Large intestine (tissue), 3 donors: ENCODE measurements at regions not wholly inside any gene's neighbourhood (a gene's known extent, or its start where the extent isn't known, plus 50 kb on each side); places are given as distances from the start of the nearest gene placed in this dataset.

Experiments
- DNase-seq, 2 donors: peaks; one replicate each; pipeline versions ENCODE4 v3.0.0 to v3.0.0-alpha.2; 2013
- H3K27ac ChIP-seq: one replicate; pipeline ENCODE4 v1.5.1; 2013; ENCODE audit warnings: low read length
- H3K27me3 ChIP-seq: 2 replicates; pipeline ENCODE4 v1.6.1; 2013; ENCODE audit warnings: low read length; ENCODE audit not compliant: control insufficient read depth, insufficient read depth
- H3K36me3 ChIP-seq: 2 replicates; pipeline ENCODE4 v1.6.1; 2013; ENCODE audit warnings: low read length; ENCODE audit not compliant: control insufficient read depth, insufficient read depth
- H3K4me1 ChIP-seq: one replicate; pipeline ENCODE4 v1.6.1; 2013; ENCODE audit warnings: low read length; ENCODE audit not compliant: control insufficient read depth, insufficient read depth
- H3K4me3 ChIP-seq: one replicate; pipeline ENCODE4 v1.5.1; 2013; ENCODE audit warnings: low read length
- H3K9me3 ChIP-seq: one replicate; pipeline ENCODE4 v1.6.1; 2013; ENCODE audit warnings: mild to moderate bottlenecking, low read depth, low read length, moderate library complexity; ENCODE audit not compliant: control insufficient read depth
- WGBS: methylation state at CpG from one replicate; pipeline ENCODE4 v1.1.5; 2013; ENCODE audit warnings: low lambda C conversion rate; ENCODE audit not compliant: insufficient coverage; 5-methylcytosine and 5-hydroxymethylcytosine counted together

DNA sequence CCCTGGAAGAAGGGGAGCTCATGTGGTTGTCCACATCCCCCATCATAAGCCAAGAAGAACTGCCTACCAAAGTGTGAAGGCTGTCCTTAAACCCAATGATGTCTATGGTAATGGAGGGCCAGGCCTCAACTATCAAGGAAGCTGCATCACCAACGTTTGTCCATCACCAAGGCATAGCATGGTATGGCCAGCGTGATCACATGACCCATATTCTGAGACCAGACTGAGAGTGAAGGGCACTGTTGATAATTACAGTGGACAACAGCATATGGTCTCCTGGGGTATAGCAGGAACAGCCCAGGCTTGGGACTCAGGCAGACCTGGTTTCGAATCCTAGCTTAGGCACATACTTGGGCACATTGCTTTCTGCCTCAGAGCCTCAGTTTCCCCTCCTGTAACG, 218.2 kb upstream of the RREB1 start:
- Histone ChIP-seq H3K27ac (no peak overlapping the region), H3K36me3 (no peaks in the 10 kb centered on the region), H3K4me1 (peaks cover 33% of the 10 kb centered on the region), H3K27me3 (no peaks in the 10 kb centered on the region), H3K9me3 (no peaks in the 10 kb centered on the region), H3K4me3 (no peak overlapping the region)
- no peak for DNase-seq
- 60% methylated on average over 1 of the region's 4 CpGs for WGBS

DNA sequence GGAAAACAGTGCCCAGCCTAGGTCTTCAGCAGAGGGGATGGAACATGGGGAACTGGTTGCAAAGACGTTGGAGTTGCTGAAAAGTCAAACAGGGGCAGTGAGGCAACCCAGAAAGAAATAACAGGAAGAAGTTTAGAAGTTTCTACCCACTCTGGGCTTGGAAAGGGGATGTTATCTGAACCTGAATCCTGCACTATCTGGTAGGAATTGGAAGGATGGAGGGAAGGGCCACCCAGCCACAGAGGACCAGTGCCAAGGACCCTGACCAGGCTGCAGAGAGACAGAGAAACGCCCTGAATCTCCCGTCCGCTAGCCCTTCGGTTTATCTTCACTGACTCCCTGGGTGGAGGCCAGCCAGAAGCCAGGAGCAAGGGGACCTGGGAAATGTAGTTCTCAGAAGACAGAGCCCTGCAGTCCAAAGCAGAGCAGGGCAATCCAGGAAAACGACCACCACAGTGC, 217.3 kb upstream of the RREB1 start:
- Histone ChIP-seq H3K4me3 (no peak overlapping the region), H3K9me3 (no peaks in the 10 kb centered on the region), H3K27ac (peak overlapping the region; percentile 47), H3K27me3 (no peaks in the 10 kb centered on the region), H3K4me1 (peaks cover 31% of the 10 kb centered on the region), H3K36me3 (no peaks in the 10 kb centered on the region)
- no CpG with 5 or more reads among the region's 6 CpGs for WGBS
- peak; percentile 34 to 63 for DNase-seq

DNA sequence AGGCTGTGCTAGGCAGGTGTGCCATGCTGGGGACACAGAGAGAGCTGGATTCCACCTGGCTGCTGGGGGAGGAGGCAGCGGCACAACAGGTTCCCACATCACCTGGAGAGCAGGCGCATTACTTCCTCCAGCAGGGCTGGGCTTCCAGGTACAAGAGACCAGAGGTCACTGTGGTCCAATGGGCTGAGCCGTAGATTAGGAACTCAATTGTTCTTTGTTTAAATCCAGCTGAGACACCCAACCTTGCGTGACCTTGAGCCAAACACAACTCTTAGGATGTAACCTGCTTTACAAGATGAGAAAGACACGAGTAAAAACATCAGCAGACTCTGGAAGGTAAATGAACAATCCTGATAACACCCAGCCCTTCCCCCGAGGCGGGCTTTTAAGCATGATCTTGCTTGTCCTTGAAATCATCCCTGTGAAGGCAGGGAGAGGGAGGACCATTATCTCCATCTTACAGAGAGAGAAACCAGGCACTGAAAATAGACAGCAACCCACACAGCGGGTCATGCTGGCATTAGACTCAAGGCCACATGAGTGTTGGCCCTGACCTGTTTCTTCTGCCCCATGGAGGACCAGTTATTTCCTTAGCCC, 216.5 kb upstream of the RREB1 start:
- Histone ChIP-seq H3K4me3 (no peak overlapping the region), H3K36me3 (no peaks in the 10 kb centered on the region), H3K4me1 (peaks cover 23% of the 10 kb centered on the region), H3K27me3 (no peaks in the 10 kb centered on the region), H3K27ac (peak overlapping the region; percentile 47), H3K9me3 (no peaks in the 10 kb centered on the region)
- DNase-seq: peak; percentile 82 to 94
- WGBS: 10% methylated on average over 2 of the region's 8 CpGs

DNA sequence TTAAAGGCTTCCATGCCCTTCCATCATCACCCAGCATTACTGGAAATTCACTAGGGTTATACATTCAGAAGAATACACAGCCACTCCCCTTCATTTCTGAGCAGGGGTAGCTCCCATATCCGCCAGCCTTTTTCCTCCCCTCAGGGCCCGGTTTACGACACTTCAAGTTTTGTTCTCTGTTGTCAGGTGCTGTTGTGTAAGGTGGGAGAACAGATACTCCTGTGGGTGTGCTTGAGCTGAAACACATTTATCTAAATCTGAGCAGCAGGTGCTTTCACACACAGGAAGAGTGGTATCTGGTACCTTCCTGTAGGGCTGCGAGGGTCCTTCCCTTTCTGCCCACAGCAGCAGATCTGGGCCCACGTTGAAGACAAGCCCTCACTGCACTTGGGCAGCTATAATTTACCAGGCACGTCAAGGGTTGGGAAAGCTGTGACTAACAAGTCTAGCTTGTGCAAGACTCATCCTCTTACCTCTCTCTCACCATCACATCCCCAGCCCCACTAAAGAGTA, 215.8 kb upstream of the RREB1 start:
- Histone ChIP-seq H3K27me3 (no peaks in the 10 kb centered on the region), H3K27ac (peak overlapping the region; percentile 47), H3K9me3 (no peaks in the 10 kb centered on the region), H3K36me3 (no peaks in the 10 kb centered on the region), H3K4me1 (peaks cover 21% of the 10 kb centered on the region), H3K4me3 (no peak overlapping the region)
- DNase-seq: peak in 1 of 2 donors; percentile 49
- no CpG with 5 or more reads among the region's 6 CpGs for WGBS

DNA sequence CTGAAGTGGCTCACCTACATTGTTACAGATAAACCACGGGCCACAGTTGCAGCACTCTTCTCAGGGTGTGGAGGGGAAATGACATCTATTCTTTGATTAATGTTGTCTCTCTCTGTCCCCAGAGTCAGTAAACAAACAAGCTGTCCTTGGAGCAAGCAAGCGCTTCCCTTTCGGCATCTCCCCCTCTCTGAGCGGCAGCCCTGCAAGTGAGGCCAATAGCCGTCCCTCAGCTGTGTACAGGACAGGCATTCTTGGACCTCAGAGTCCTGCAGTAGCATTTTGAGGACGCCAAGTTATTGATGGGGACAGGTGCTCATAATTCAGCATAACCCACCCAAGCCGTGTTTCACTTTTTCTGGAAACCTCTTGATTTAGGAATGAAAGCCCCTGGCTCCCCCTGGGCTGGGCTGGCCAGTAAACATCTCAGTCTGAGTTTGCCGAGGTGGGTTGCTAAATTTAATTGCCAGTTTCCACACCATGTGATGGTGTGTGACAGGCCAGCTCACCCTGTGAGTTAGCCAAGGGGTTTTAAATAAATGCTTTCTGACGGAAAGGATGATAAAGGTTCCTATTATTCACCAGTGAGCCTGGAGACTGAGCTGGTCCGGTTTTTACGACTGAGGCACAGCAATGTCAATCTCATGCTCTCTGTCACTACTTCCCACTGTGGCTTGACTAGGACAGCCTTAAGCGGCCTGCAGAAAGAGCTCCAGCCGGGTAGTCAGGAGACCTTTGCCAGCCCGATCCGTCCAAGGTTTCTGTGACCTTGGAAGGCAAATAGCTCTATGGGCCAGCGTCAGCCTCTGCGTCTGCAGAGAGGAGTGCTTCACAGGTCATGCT, 214.8 kb upstream of the RREB1 start:
- Histone ChIP-seq H3K4me1 (peaks cover 21% of the 10 kb centered on the region), H3K27ac (no peak overlapping the region), H3K4me3 (no peak overlapping the region), H3K9me3 (no peaks in the 10 kb centered on the region), H3K36me3 (no peaks in the 10 kb centered on the region), H3K27me3 (no peaks in the 10 kb centered on the region)
- no peak for DNase-seq
- no CpG with 5 or more reads among the region's 17 CpGs for WGBS

DNA sequence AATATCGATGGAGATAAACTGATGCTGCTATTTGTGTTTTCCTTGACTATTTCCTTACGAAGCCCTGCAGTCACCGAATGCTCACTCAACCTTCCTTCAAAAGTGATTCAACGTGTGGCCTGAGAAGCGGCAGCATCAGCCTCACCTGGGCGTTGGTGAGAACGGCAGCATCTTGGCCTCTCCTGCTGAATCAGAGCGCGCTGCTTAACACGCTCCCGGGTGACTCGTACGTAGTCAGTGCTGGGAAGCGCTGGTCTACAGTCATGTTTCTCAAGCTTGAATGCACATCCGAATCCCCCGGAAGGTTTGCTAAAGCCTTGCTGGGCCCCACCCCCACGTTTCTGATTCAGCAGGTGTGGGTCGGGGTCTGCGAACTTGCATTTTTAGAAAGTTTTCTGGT, 214.1 kb upstream of the RREB1 start:
- Histone ChIP-seq H3K4me3 (no peak overlapping the region), H3K9me3 (no peaks in the 10 kb centered on the region), H3K27ac (no peak overlapping the region), H3K27me3 (no peaks in the 10 kb centered on the region), H3K36me3 (no peaks in the 10 kb centered on the region), H3K4me1 (peaks cover 21% of the 10 kb centered on the region)
- no CpG with 5 or more reads among the region's 19 CpGs for WGBS
- DNase-seq: no peak

DNA sequence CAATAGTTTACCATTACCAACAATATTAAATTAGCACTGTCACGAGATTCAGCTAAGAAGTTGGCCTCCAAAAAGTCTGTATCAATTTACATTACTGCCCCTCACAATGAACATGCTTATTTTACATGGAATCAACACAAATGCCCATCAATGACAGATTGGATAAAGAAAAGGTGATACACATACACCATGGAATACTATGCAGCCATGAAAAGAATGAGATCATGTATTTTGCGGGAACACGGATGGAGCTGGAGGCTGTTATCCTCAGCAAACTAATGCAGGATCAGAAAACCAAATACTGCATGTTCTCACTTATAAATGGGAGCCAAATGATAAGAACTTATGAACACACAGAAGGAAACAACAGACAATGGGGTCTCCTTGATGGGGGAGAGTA, 211.8 kb upstream of the RREB1 start:
- Histone ChIP-seq H3K27ac (no peak overlapping the region), H3K36me3 (no peaks in the 10 kb centered on the region), H3K9me3 (no peaks in the 10 kb centered on the region), H3K27me3 (no peaks in the 10 kb centered on the region), H3K4me3 (no peak overlapping the region), H3K4me1 (peaks cover 12% of the 10 kb centered on the region)
- DNase-seq: no peak
- WGBS: 100% methylated on average over 3 of the region's 3 CpGs

DNA sequence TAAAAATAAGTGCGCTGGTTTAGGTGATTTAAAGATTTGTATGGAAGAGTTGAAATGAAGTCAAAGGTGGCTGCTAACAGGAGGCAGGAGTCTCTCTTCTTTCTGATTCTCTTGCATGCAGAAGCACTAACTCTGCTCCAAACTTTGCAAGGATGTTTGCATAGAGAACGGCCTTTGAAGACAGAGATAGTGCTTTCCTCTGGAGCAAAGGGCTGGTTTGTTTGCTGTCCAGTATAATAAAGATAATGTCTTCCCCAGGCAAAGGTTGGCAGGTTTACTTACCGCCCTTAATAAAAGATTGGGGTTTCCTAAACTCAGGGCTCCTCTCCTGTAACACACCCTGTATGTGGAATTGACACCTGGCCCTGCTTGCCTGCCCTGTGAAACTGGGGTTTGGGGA, 210.6 kb upstream of the RREB1 start:
- Histone ChIP-seq H3K4me3 (no peak overlapping the region), H3K36me3 (no peaks in the 10 kb centered on the region), H3K4me1 (peaks cover 1% of the 10 kb centered on the region), H3K27me3 (no peaks in the 10 kb centered on the region), H3K9me3 (no peaks in the 10 kb centered on the region), H3K27ac (no peak overlapping the region)
- no peak for DNase-seq
- WGBS: 33% methylated on average over 1 of the region's 3 CpGs

DNA sequence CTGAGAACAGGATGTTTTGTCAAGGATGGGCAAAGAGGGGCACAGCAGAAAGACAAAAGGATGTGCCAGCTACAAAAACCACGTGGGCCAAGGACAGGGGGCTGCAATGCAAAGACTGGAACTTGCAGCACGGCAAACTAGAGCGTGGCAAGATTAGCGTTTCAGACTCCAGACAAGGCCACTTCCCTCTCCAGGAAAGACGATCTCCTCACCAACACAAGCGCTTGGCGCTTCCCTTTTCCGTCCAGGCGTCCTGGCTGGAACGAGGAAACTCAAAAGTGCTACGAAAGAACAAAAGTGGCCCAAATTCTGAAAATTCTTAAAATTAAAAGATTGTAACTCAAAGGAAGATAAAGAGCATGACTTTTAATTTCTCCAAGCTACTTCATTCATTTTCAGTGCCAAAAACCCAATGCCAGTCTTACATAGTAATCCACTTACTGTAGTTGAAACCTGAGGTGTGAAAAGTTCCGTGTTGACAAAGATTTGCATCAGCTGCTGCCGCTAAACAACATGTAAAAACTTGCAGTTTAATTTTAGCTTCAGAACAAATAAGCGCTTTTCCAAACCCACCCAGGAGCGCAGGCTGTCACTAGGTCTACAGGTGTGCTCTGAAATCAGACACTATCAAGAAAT, 207.1 kb upstream of the RREB1 start:
- DNase-seq: no peak
- no peaks in the 10 kb centered on the region for H3K4me1 ChIP-seq
- no peaks in the 10 kb centered on the region for H3K9me3 ChIP-seq
- H3K36me3 ChIP-seq: no peaks in the 10 kb centered on the region
- no peak overlapping the region for H3K4me3 ChIP-seq
- no peaks in the 10 kb centered on the region for H3K27me3 ChIP-seq
- H3K27ac ChIP-seq: no peak overlapping the region
- no CpG with 5 or more reads among the region's 15 CpGs for WGBS

DNA sequence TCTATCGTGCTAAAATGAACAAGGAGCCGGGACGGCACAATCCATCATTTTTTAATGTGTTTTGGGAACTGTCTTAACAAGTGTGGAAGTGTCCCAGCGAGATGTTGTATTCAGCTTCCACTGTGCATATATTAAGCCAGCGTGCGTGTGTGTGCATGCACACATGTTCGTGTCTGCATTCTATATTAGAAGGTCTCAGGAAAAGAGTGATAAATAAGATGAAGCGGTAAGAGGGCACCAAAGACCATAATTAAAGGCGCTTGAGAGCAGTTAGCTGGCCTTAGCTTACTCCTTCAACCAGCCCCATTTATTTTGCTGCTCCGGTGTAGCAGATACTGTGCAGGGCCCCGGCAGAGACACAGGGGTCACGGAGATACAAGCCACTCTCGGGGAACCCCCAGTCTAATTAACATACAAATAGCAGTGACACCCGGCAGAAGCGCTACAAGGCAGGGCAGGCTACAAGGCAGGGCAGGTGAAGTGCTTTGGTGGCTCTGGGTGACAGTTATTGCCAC, 206.5 kb upstream of the RREB1 start:
- WGBS: 100% methylated on average over 1 of the region's 15 CpGs
- H3K27me3 ChIP-seq: no peaks in the 10 kb centered on the region
- no peak overlapping the region for H3K27ac ChIP-seq
- H3K4me3 ChIP-seq: no peak overlapping the region
- no peaks in the 10 kb centered on the region for H3K36me3 ChIP-seq
- H3K4me1 ChIP-seq: no peaks in the 10 kb centered on the region
- DNase-seq: no peak
- H3K9me3 ChIP-seq: no peaks in the 10 kb centered on the region
